GM18499 (cell line): ENCODE measurements at regions not wholly inside any gene's neighbourhood (a gene's known extent, or its start where the extent isn't known, plus 50 kb on each side); places are given as distances from the start of the nearest gene placed in this dataset.

ENCODE experiments used
- ATAC-seq: cut with Tn5 transposase; IDR thresholded peaks from one replicate; pipeline ENCODE4 v1.9.1; 2021; ENCODE audit warnings: moderate number of reproducible peaks; ENCODE audit not compliant: insufficient read depth, unreplicated experiment

- ATAC-seq = no peak
Measured at GRCh38 chr6:104580452-104580851, 279.3 kb downstream of the HACE1 start.

DNA sequence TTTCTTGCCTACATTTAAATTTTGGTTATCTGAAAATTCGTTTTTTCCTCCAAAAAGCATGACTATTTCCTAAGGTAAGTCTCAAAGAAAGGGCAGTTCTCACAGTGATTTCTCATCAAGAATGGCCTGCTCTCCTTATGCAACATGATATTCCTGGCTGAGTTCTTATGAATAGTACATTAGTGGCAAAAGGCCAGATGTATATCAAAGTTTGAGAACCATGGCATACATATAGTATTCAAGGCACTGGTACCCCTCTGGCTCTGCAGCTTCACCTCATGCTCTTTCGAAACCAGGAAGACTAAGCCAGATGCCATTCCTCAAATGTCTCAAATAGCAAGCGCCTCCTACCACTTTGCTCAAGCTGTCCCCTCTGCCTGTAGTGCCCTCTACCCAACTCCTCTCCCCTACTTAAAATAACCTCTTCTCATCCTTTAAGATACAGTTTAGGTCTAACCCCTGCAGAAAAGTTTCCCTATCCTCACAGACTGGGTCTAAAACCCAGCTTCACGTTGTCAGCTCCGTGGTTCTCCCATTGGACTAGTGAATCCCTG is 280.3 kb downstream of the HACE1 start:
- no peak for ATAC-seq

DNA sequence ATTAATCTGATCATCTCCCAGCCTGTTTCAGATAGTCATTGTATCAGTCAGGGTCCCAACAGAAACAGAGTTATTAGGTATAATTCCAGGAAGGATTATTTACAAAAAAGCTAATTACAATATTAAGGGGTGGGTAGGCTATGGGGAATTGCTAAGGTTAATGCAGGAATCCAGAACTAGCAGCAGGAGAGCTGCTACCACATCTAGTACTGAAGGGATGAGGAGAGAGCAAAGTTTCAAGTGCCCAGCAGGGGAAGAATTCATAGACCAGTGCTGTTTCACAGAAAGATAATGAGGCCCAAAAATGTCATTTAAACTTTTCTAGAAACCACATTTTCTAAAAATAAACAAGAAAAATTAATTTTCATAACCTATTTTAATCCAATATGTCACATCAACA is 284.2 kb downstream of the HACE1 start:
- no peak for ATAC-seq

DNA sequence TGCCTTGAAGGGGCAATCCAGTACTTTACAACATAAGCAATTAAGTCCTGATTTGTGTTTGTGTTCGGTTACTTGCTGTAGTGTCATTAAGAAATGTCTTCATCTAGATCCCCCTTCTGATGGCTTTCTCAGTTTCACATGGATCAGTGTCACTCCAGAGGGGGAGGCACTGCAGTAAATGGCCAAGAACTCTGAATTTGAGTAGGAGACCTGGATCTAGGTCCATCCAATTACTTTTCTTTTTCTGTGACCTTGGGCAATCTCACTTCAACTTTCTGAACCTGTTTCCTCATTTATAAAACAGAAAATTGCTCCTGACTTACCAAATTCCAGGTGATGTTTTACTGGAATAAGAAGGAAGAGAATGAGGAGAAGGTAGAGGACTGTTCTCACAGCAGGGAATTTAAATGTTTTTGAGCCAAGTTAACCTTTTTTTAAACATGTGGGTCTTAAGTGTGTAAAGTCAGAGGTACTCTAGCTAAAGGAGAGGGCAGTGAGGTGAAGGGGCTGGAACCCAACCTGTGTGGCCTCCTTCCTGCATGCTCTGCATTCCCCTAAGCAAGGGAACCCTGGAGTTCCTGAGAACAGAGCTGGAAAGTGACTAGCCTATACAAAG is 285.5 kb downstream of the HACE1 start:
- no peak for ATAC-seq

DNA sequence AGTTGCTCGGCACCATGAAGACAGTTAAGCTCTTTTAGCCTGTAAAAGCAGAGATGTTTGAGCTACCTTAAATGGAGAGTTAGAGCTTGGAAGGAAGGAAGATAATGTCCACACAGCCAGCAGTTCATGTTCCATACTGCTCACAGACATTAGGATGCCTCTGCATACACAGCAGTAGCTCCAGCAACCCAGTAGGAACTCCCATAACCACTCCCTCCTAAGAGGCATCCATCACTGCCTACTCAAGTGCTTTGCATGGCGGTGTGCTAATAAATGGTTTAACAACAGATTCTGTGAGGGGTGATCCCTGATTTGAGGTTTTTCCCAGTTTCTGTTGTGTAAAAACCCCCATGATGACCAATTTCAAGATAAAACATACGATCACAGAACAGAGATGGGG is 286.4 kb downstream of the HACE1 start:
- ATAC-seq = no peak

DNA sequence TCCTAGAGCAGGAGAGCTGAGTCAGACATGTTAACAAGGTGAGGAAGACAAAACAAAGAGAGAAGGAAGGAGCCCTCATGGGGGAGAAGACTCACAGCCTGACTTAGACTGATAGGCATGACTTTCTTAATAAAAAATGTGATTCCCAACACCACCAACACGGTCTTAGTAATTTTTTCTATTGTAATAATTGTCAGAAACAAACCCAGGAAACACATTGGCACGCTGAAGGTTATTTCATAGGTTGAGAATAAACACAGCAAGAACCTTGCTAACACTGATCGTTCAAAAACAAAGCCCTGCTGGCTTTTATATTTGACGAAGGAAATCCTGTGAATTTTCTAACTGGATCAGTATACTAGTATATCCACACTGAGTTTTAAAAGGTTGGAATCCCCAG is 286.8 kb downstream of the HACE1 start:
- no peak for ATAC-seq

DNA sequence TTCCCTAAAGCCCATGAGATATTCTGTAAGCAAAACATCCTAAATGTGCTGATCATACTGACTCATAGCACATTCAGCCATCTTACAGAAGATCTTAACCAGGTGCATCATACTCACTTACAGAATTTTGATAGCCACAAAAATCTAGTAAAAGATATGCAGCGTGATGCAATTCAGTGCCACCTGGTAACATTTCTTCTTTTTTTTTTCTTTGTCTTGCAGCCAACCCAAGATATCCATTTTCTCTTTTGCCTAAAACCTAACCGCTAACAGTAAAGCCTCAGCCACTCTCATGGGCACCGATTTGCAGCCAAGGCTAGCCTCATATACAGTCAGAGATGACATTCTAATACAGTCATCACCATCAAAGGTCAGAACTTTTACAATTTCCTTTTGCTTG is 293.3 kb downstream of the HACE1 start:
- ATAC-seq = no peak

- no peak for ATAC-seq
Measured at GRCh38 chr6:104563306-104563705, 296.4 kb downstream of the HACE1 start.

GRCh38 chr6:104559435-104560202 is 300.1 kb downstream of the HACE1 start:
- ATAC-seq = no peak

DNA sequence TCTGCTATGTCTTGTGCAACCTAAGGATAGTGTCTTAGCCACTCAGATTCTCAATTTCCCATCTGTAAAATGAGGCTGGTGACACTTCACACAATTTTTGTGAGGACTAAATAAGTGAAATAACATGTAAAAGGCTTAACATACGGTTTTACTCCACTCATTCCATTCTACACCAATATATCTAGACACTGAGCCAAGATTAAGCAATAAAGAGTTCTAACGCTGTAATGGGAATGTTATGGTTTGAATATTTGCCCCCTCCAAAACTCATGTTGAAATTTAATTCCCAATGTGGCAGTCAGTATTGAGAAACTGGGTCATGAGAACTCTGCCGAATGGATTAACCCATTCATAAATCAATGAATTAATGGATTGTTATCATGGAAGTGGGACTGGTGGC is 301.0 kb downstream of the HACE1 start:
- ATAC-seq = no peak

DNA sequence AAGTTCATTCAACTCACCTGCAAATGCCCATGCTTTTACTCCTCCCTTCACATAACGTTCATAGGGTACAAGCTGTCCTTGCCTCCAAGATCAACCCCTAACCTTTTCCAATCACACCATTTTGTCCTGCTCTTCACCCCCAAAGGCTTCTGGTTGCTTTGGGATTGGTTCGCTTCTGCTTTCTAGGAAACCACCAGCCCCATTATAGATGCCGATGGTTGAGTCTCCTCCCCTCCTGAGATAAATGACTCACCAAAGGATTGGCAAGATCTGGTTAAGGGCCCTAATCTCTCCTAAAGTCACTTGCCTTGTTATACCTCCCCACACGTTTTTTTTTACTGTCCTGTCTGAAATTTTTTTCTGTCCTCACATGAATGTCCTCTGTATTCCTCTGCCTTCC is 311.4 kb downstream of the HACE1 start:
- no peak for ATAC-seq

GRCh38 chr6:104541411-104541810 is 318.3 kb downstream of the HACE1 start:
- ATAC-seq = no peak

DNA sequence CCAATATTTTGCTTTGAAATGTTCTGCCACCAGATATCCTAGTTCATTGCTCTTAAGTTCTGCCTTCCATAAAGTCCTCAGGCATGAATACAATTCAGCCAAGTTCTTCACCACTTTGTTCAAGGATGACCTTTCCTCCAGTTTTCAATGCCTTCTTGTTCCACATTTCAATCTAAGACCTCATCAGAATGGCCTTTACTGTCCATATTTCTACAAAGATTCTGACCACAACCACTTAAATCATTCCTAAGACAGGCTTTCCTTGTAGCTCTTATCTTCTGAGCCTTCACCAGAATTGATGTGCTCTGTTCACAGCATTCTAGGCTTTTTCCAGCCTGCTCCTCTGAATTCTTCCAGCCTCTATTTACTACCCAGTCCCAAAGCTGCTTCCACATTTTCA is 319.0 kb downstream of the HACE1 start:
- no peak for ATAC-seq

GRCh38 chr6:104539173-104539572 is 320.5 kb downstream of the HACE1 start:
- ATAC-seq = no peak

DNA sequence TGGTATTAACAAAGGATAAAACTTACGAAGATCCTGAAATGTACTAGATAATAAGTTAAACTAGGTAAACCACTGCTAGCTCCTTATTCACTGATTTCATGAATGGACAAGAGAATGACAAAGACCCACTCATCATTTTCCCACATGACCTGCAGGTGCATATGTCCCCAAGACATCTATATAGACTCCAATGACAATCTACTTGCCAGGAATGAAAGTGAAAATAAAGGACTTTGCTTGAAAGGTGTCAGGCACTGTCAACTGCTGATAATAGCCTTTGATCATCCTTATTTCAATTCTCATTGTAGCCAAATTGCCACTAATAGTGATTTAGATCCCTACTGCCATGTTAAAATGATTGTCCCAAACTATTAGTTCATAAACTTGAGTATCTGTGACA is 321.8 kb downstream of the HACE1 start:
- ATAC-seq = no peak

DNA sequence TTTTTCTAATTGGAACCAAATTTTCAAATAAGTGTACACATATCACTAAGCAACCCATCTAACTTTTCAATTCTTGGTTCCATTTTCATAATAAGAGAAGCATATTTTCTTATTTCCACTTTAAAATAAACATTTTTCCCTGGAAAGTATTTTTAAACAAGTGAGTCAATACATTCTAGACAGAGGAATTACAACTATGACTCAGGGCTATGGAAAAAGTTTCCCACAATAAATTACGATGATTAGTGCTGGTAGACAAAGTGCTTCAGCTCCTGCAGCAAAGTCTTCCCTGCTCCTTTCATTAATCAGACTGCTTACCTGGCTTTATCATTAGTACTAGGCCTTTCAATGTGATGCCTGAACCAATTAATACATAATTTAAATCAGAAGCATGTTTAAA is 322.5 kb downstream of the HACE1 start:
- ATAC-seq = no peak

DNA sequence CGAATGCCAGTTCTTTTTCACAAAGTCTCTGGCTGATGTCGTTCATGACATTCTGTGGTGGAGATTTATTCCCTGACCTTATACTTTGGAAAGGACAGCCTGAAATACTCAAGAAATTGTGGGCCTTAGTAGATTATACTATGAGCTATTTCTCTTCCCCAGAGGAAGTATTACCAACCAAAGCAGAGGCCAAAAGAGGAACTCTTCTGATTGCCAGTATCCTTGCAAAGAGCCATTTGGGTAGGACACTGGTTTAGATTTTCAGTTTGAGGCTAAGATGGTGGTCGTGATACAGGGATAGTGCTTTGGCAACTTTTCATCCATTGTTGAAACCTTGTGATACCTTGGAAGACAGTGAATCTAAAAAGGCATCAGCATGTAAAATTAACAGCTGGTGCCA is 327.3 kb downstream of the HACE1 start:
- ATAC-seq = no peak

DNA sequence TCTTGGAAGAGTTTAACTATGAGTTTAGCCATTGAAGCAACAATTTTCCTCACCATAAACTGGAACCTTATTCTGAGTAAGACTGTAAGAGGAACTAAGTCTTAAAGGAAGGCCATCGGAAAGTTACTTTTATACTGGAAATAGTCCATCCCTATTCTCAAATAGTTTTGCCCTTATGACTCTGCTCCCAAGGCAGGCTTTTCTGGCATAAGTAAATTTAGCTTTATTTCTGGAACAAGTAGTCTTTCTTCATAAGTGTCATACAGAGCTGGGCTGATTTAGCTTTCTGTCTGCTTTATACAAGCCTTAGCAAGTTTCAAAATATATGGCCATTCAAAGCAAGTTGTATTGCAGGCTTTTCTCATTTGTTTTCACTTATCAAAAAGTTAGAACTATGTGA is 328.1 kb downstream of the HACE1 start:
- ATAC-seq = no peak

DNA sequence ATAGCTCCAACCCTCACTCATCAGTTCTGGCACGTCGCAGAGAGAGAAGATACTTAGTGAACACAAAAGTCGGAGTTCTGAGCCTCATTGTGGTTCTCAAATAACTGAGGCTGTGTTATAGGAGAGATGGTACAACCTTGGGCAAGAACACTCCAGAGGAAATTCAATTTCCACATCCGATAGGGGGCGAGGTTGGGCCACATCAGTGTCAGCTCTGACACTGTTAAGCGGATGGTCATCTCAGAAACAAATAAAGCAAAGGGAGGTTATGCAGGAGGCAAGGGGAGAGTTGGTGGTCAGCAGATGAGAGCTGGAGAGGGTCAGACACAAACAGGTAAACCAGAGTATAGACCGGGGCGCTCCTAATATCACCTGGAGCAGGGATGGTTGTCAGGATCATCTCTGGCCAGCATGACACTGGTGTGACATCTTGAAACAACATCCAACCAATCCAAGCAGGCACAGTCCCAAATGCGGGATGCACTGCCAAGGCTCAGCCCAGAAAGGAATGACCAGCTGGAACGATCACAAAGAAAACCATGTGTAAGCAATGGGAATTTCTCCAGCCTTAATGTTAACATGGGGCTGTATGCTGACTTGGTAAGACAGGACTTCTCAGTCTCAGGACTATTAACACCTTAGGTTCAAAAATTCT is 331.8 kb downstream of the HACE1 start:
- no peak for ATAC-seq

DNA sequence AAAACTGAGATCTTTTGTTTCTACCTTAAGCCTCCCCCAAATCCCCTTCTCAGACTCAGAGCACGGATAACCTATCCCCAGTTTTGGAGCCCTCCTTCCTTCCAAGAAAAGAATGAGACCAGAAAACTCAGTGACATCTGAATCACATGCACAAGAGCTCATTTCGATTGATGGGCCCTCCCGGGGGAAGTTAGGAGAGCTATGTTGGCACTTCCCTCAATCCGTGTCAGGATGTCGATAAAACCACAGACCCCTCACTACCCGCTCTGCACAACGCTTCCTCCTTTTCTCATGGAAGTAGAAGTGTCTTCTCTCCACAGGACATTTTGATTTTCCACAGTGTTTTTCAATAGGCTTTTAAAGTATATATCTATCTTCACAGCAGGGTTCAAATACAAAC is 332.4 kb downstream of the HACE1 start:
- no peak for ATAC-seq

GRCh38 chr6:104526376-104526775 is 333.3 kb downstream of the HACE1 start:
- ATAC-seq = no peak
